ENCODE measurements at regions not wholly inside any gene's neighbourhood (a gene's known extent, or its start where the extent isn't known, plus 50 kb on each side); places are given as distances from the start of the nearest gene placed in this dataset.

GRCh38 chr4:161329852-161330251, 833.9 kb downstream of the FSTL5 start:
- H3K27me3 ChIP-seq (ENCODE audit: insufficient read depth, low read length), result no peaks in the 10 kb centered on the region
- no peaks in the 10 kb centered on the region for H3K79me2 ChIP-seq (ENCODE audit: control insufficient read depth, insufficient read depth, low read length, poor library complexity)
- no peak overlapping the region for H3K23ac ChIP-seq (ENCODE audit: low read length)
- no peak overlapping the region for H4K12ac ChIP-seq (ENCODE audit: low read depth, low read length)
- no peak overlapping the region for H4K8ac ChIP-seq (ENCODE audit: low read depth, low read length)
- no peak overlapping the region for H3K14ac ChIP-seq (ENCODE audit: low read length)
- no peaks in the 10 kb centered on the region for H3K79me1 ChIP-seq (ENCODE audit: low read length)
- DNase-seq, result no peak
- H3K27ac ChIP-seq (ENCODE audit: low read depth, low read length), result no peak overlapping the region
- no peak overlapping the region for H3K4ac ChIP-seq (ENCODE audit: low read depth, low read length)
- H3K9ac ChIP-seq (ENCODE audit: low read length), result no peak overlapping the region
- no peak overlapping the region for H4K91ac ChIP-seq (ENCODE audit: low read depth, low read length)
- no peak overlapping the region for H3K4me2 ChIP-seq (ENCODE audit: low read length)
- no peaks in the 10 kb centered on the region for H3K4me1 ChIP-seq (ENCODE audit: control insufficient read depth in 1 of 2, insufficient read depth in 2 of 2, low read length in 2 of 2)
- H2AK5ac ChIP-seq (ENCODE audit: low read length), result no peak overlapping the region
- H2AFZ ChIP-seq (ENCODE audit: insufficient read depth, low read length, poor library complexity), result no peak overlapping the region
- no CpG with 5 or more reads among the region's 1 CpG for WGBS (ENCODE audit: extremely low coverage, insufficient coverage, insufficient read length)
- no peak overlapping the region for H2BK120ac ChIP-seq (ENCODE audit: insufficient read depth, low read length, poor library complexity)
- no peak overlapping the region for H3K18ac ChIP-seq (ENCODE audit: low read length)
- no peak overlapping the region for H2BK12ac ChIP-seq (ENCODE audit: low read length)
- no peak overlapping the region for H2BK5ac ChIP-seq (ENCODE audit: low read depth, low read length, poor library complexity)
- H3K36me3 ChIP-seq (ENCODE audit: control insufficient read depth in 1 of 2, insufficient read depth in 2 of 2, low read length in 2 of 2), result no peaks in the 10 kb centered on the region
- no peaks in the 10 kb centered on the region for H3K9me3 ChIP-seq (ENCODE audit: insufficient read depth, low read depth, low read length)
- H3K4me3 ChIP-seq (ENCODE audit: low read depth, low read length), result no peak overlapping the region

GRCh38 chr4:161321706-161322105, 842.1 kb downstream of the FSTL5 start:
- Histone ChIP-seq H2AK5ac (ENCODE audit: low read length) (no peak overlapping the region), H2BK5ac (ENCODE audit: low read depth, low read length, poor library complexity) (no peak overlapping the region), H2BK120ac (ENCODE audit: insufficient read depth, low read length, poor library complexity) (no peak overlapping the region), H4K8ac (ENCODE audit: low read depth, low read length) (no peak overlapping the region), H3K79me2 (ENCODE audit: control insufficient read depth, insufficient read depth, low read length, poor library complexity) (no peaks in the 10 kb centered on the region), H3K23ac (ENCODE audit: low read length) (no peak overlapping the region), H3K27ac (ENCODE audit: low read depth, low read length) (no peak overlapping the region), H3K4ac (ENCODE audit: low read depth, low read length) (no peak overlapping the region), H3K9ac (ENCODE audit: low read length) (no peak overlapping the region), H2AFZ (ENCODE audit: insufficient read depth, low read length, poor library complexity) (no peak overlapping the region), H3K9me3 (ENCODE audit: insufficient read depth, low read depth, low read length) (no peaks in the 10 kb centered on the region), H3K18ac (ENCODE audit: low read length) (no peak overlapping the region), H3K4me3 (ENCODE audit: low read depth, low read length) (no peak overlapping the region), H3K14ac (ENCODE audit: low read length) (no peak overlapping the region), H4K12ac (ENCODE audit: low read depth, low read length) (no peak overlapping the region), H3K4me1 (ENCODE audit: control insufficient read depth in 1 of 2, insufficient read depth in 2 of 2, low read length in 2 of 2) (no peaks in the 10 kb centered on the region), H4K91ac (ENCODE audit: low read depth, low read length) (no peak overlapping the region), H2BK12ac (ENCODE audit: low read length) (no peak overlapping the region), H3K27me3 (ENCODE audit: insufficient read depth, low read length) (no peaks in the 10 kb centered on the region), H3K79me1 (ENCODE audit: low read length) (no peaks in the 10 kb centered on the region), H3K4me2 (ENCODE audit: low read length) (no peak overlapping the region), H3K36me3 (ENCODE audit: control insufficient read depth in 1 of 2, insufficient read depth in 2 of 2, low read length in 2 of 2) (no peaks in the 10 kb centered on the region)
- DNase-seq, result no peak
- WGBS (ENCODE audit: extremely low coverage, insufficient coverage, insufficient read length), result no CpG with 5 or more reads among the region's 1 CpG

- Histone ChIP-seq H4K8ac (ENCODE audit: low read depth, low read length) (no peak overlapping the region), H2BK5ac (ENCODE audit: low read depth, low read length, poor library complexity) (no peak overlapping the region), H2BK12ac (ENCODE audit: low read length) (no peak overlapping the region), H3K18ac (ENCODE audit: low read length) (no peak overlapping the region), H3K4me2 (ENCODE audit: low read length) (no peak overlapping the region), H3K4me3 (ENCODE audit: low read depth, low read length) (no peak overlapping the region), H3K9me3 (ENCODE audit: insufficient read depth, low read depth, low read length) (no peaks in the 10 kb centered on the region), H3K9ac (ENCODE audit: low read length) (no peak overlapping the region), H2AK5ac (ENCODE audit: low read length) (no peak overlapping the region), H3K4ac (ENCODE audit: low read depth, low read length) (no peak overlapping the region), H3K36me3 (ENCODE audit: control insufficient read depth in 1 of 2, insufficient read depth in 2 of 2, low read length in 2 of 2) (no peaks in the 10 kb centered on the region), H4K12ac (ENCODE audit: low read depth, low read length) (no peak overlapping the region), H3K79me2 (ENCODE audit: control insufficient read depth, insufficient read depth, low read length, poor library complexity) (no peaks in the 10 kb centered on the region), H3K14ac (ENCODE audit: low read length) (no peak overlapping the region), H3K4me1 (ENCODE audit: control insufficient read depth in 1 of 2, insufficient read depth in 2 of 2, low read length in 2 of 2) (no peaks in the 10 kb centered on the region), H2BK120ac (ENCODE audit: insufficient read depth, low read length, poor library complexity) (no peak overlapping the region), H3K79me1 (ENCODE audit: low read length) (no peaks in the 10 kb centered on the region), H3K27me3 (ENCODE audit: insufficient read depth, low read length) (no peaks in the 10 kb centered on the region), H3K23ac (ENCODE audit: low read length) (no peak overlapping the region), H3K27ac (ENCODE audit: low read depth, low read length) (no peak overlapping the region), H2AFZ (ENCODE audit: insufficient read depth, low read length, poor library complexity) (no peak overlapping the region), H4K91ac (ENCODE audit: low read depth, low read length) (no peak overlapping the region)
- WGBS (ENCODE audit: extremely low coverage, insufficient coverage, insufficient read length), result no CpG with 5 or more reads among the region's 4 CpGs
- DNase-seq, result peak; percentile 7 to 54
Measured at GRCh38 chr4:161320377-161320776, 843.4 kb downstream of the FSTL5 start.

GRCh38 chr4:161317000-161317399, 846.8 kb downstream of the FSTL5 start:
- no peak overlapping the region for H4K8ac ChIP-seq (ENCODE audit: low read depth, low read length)
- no peak for DNase-seq
- H3K36me3 ChIP-seq (ENCODE audit: control insufficient read depth in 1 of 2, insufficient read depth in 2 of 2, low read length in 2 of 2), result no peaks in the 10 kb centered on the region
- H2BK120ac ChIP-seq (ENCODE audit: insufficient read depth, low read length, poor library complexity), result no peak overlapping the region
- H3K79me1 ChIP-seq (ENCODE audit: low read length), result no peaks in the 10 kb centered on the region
- H2BK5ac ChIP-seq (ENCODE audit: low read depth, low read length, poor library complexity), result no peak overlapping the region
- no peak overlapping the region for H3K9ac ChIP-seq (ENCODE audit: low read length)
- WGBS (ENCODE audit: extremely low coverage, insufficient coverage, insufficient read length), result no CpG with 5 or more reads among the region's 4 CpGs
- no peaks in the 10 kb centered on the region for H3K4me1 ChIP-seq (ENCODE audit: control insufficient read depth in 1 of 2, insufficient read depth in 2 of 2, low read length in 2 of 2)
- H3K79me2 ChIP-seq (ENCODE audit: control insufficient read depth, insufficient read depth, low read length, poor library complexity), result no peaks in the 10 kb centered on the region
- no peak overlapping the region for H3K23ac ChIP-seq (ENCODE audit: low read length)
- H3K9me3 ChIP-seq (ENCODE audit: insufficient read depth, low read depth, low read length), result no peaks in the 10 kb centered on the region
- H4K91ac ChIP-seq (ENCODE audit: low read depth, low read length), result no peak overlapping the region
- no peak overlapping the region for H3K18ac ChIP-seq (ENCODE audit: low read length)
- H3K14ac ChIP-seq (ENCODE audit: low read length), result no peak overlapping the region
- no peaks in the 10 kb centered on the region for H3K27me3 ChIP-seq (ENCODE audit: insufficient read depth, low read length)
- H3K27ac ChIP-seq (ENCODE audit: low read depth, low read length), result no peak overlapping the region
- H3K4me3 ChIP-seq (ENCODE audit: low read depth, low read length), result no peak overlapping the region
- no peak overlapping the region for H2AFZ ChIP-seq (ENCODE audit: insufficient read depth, low read length, poor library complexity)
- H2AK5ac ChIP-seq (ENCODE audit: low read length), result no peak overlapping the region
- no peak overlapping the region for H3K4ac ChIP-seq (ENCODE audit: low read depth, low read length)
- H3K4me2 ChIP-seq (ENCODE audit: low read length), result no peak overlapping the region
- no peak overlapping the region for H4K12ac ChIP-seq (ENCODE audit: low read depth, low read length)
- H2BK12ac ChIP-seq (ENCODE audit: low read length), result no peak overlapping the region
